Ovary (tissue), 7 donors: ENCODE measurements at regions not wholly inside any gene's neighbourhood (a gene's known extent, or its start where the extent isn't known, plus 50 kb on each side); places are given as distances from the start of the nearest gene placed in this dataset.

Source experiments
- DNase-seq, 5 donors: peaks; one replicate each; pipeline ENCODE4 v3.0.0-alpha.2; 2019 to 2020
- H3K27ac ChIP-seq, 2 donors: fragments of 200-600 bp; one replicate each; pipeline versions ENCODE4 v1.5.1 to v1.8.0; 2019 to 2022
- H3K27me3 ChIP-seq: fragments of 200-600 bp; one replicate; pipeline ENCODE4 v1.8.0; 2022
- H3K36me3 ChIP-seq: fragments of 200-600 bp; sonication (generic); one replicate; pipeline ENCODE4 v1.5.1; 2019
- H3K4me1 ChIP-seq: one replicate; pipeline ENCODE4 v1.8.1; 2013; ENCODE audit warnings: mild to moderate bottlenecking, moderate library complexity; ENCODE audit not compliant: insufficient read depth
- H3K4me3 ChIP-seq: fragments of 200-600 bp; sonication (generic); one replicate; pipeline ENCODE4 v1.5.1; 2017
- H3K9me3 ChIP-seq, 2 donors: fragments of 200-600 bp in 1 of 2; sonication (generic) in 1 of 2; one replicate each; pipeline versions ENCODE4 v1.5.1 to v1.8.1; 2013 to 2019; ENCODE audit warnings: mild to moderate bottlenecking in 1 of 2, moderate library complexity in 1 of 2
- EP300 ChIP-seq: sonication (generic); formaldehyde crosslinking; IDR thresholded peaks from one replicate; pipeline ENCODE4 v1.6.1; 2017; ENCODE audit warnings: antibody characterized with exemption
- POLR2A ChIP-seq: fragments of 450-650 bp; IDR thresholded peaks from one replicate; pipeline ENCODE4 v1.6.1; 2017; ENCODE audit warnings: antibody characterized with exemption, mild to moderate bottlenecking, moderate library complexity
- WGBS, 3 donors: extraction: QIAGEN DNeasy Blood & Tissue Kit in 1 of 3; methylation state at CpG; one replicate each; pipeline versions ENCODE4 v1.1.5 to v1.1.7; 2013 to 2017; 5-methylcytosine and 5-hydroxymethylcytosine counted together
- intact Hi-C, 4 donors: fragments of 100-400 bp; cut with DNase I; formaldehyde crosslinking; loops; one replicate each; pipeline versions ENCODE4 v1.11.0 to v1.15.1; 2022 to 2023
- TF ChIP-seq, protein P1 (sequence below), 3 donors: fragments of 450-650 bp in 2 of 3; fragments of 200-600 bp in 1 of 3; IDR thresholded peaks; one replicate each; pipeline versions ENCODE4 v1.5.1 to v1.8.0; 2016 to 2022; ENCODE audit warnings: antibody characterized with exemption in 3 of 3, mild to moderate bottlenecking in 1 of 3
- donor health status: DM: no; HTN: no; CAD: no; lungs with moderate emphysema.
- donor health status: DM: no; HTN: no; CAD: no.
- donor health status: Bipolar disorder and iron deficiency.
- donor health status: DM: no; HTN: no; CAD: no.
- donor health status: DM: yes; HTN: yes; CAD: no.

DNA sequence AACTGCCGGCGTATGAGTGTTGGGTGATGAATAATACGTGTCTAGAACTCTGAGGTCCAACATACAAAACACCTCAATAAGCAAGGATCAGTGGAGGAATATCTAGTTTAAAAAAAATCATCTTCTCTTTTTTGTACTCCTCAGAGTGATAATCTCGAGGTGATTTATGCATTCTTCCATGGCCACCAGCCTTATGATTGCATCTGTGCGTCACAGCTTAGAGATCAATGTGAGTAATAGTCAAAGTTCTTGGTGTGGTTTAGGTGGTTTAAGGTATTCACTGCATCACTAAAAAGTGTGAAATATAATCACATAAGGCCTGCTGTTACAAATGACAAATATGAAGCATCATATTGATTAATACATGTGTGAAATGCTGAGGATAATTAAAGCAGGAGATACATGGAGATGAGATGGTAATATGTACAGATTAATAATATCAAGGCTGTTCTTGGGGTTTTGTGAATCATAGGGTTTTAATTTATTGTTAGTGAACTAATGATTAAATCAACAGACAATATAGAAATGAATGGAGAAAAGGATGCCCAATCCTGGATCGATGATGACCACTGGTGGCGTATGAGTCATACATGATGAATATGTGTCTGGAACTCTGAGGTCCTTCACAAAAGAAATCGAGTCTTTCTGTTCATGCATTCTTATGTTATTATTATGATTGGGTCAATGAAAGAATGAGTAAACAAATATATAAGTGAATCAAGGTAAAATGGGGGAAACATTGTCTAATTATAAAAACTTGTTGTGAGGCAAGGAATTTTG, 68.8 kb upstream of the RTL1 start:
- TF ChIP-seq EP300 (no peak), POLR2A (no peak)
- TF ChIP-seq, protein P1, sequence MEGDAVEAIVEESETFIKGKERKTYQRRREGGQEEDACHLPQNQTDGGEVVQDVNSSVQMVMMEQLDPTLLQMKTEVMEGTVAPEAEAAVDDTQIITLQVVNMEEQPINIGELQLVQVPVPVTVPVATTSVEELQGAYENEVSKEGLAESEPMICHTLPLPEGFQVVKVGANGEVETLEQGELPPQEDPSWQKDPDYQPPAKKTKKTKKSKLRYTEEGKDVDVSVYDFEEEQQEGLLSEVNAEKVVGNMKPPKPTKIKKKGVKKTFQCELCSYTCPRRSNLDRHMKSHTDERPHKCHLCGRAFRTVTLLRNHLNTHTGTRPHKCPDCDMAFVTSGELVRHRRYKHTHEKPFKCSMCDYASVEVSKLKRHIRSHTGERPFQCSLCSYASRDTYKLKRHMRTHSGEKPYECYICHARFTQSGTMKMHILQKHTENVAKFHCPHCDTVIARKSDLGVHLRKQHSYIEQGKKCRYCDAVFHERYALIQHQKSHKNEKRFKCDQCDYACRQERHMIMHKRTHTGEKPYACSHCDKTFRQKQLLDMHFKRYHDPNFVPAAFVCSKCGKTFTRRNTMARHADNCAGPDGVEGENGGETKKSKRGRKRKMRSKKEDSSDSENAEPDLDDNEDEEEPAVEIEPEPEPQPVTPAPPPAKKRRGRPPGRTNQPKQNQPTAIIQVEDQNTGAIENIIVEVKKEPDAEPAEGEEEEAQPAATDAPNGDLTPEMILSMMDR (IDR thresholded peaks at IDR 0.05): no peak
- intact Hi-C loops: no loop called here
- H3K27ac ChIP-seq: no peak overlapping the region

DNA sequence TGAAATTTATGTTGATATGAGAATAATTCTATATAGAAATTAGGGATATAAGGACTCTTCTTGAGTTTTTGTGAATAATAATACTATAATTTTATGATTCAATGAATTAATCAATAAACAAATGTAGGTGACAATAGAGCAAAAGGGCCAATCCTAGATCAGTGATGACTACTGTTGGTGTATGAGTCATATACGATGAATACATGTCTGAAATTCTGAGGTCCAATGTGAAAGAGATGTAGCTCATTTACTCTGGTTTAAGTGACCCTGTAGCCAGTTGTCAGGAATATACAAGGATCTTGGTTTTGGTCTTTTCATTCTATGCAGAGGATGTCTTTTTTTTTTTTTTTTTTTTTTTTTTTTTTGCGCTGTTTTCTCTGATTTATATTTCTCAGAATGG, 72.1 kb upstream of the RTL1 start:
- 85 to 95% (median 91%) methylated on average over 2 of the region's 2 CpGs for WGBS, 3 donors
- Histone ChIP-seq H3K4me1 (no peaks in the 10 kb centered on the region), H3K9me3 (no peaks in the 10 kb centered on the region), H3K27me3 (no peaks in the 10 kb centered on the region), H3K27ac (no peak overlapping the region), H3K36me3 (no peaks in the 10 kb centered on the region), H3K4me3 (no peak overlapping the region)
- intact Hi-C loops: no loop called here
- TF ChIP-seq, protein P1 (IDR thresholded peaks at IDR 0.05): no peak
- TF ChIP-seq POLR2A (no peak), EP300 (no peak)
- DNase-seq: no peak

More for the DNA sequence above, 68.8 kb upstream of the RTL1 start:
- H3K27me3 ChIP-seq: no peaks in the 10 kb centered on the region
- no peaks in the 10 kb centered on the region for H3K36me3 ChIP-seq
- no peak overlapping the region for H3K4me3 ChIP-seq
- 86 to 93% (median 87%) methylated on average over 8 of the region's 8 CpGs for WGBS, 3 donors
- no peaks in the 10 kb centered on the region for H3K9me3 ChIP-seq
- no peak for DNase-seq
- H3K4me1 ChIP-seq: no peaks in the 10 kb centered on the region

- no peak for DNase-seq
- no peak overlapping the region for H3K4me3 ChIP-seq
- TF ChIP-seq POLR2A (no peak), EP300 (no peak)
- TF ChIP-seq, protein P1 (IDR thresholded peaks at IDR 0.05): no peak
- no peaks in the 10 kb centered on the region for H3K4me1 ChIP-seq
- no peaks in the 10 kb centered on the region for H3K27me3 ChIP-seq
- H3K27ac ChIP-seq: no peak overlapping the region
- no peaks in the 10 kb centered on the region for H3K9me3 ChIP-seq
- intact Hi-C loops: no loop called here
- 61 to 71% (median 70%) methylated on average over 3 of the region's 3 CpGs for WGBS, 3 donors
- no peaks in the 10 kb centered on the region for H3K36me3 ChIP-seq
These were observed 75.6 kb upstream of the RTL1 start for GRCh38 chr14:100979079-100979478.

DNA sequence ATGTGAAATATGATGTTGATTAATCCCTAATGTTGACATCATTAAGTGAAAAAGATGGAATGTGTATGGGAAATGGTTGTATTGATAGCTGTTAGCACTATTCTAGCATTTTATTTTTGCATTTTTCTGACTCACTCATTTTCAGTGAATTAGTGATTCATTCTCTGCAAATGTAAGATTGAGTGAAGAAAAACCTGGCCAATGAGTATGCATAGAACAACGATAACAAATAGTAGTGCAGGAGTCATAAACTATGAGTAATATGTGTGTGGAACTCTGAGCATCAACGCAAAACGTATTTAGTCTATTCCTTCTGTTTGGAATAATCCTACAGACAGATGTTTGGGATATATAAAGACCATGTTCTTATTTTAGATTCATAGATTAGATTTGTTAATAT, 76.3 kb upstream of the RTL1 start:
- H3K9me3 ChIP-seq: no peaks in the 10 kb centered on the region
- H3K4me1 ChIP-seq: no peaks in the 10 kb centered on the region
- no peaks in the 10 kb centered on the region for H3K36me3 ChIP-seq
- intact Hi-C loops: no loop called here
- no peak overlapping the region for H3K27ac ChIP-seq
- no peak overlapping the region for H3K4me3 ChIP-seq
- 71 to 83% (median 77%) methylated on average over 3 of the region's 3 CpGs for WGBS, 3 donors
- no peaks in the 10 kb centered on the region for H3K27me3 ChIP-seq
- no peak for DNase-seq
- TF ChIP-seq POLR2A: no peak
- no peak for TF ChIP-seq EP300
- TF ChIP-seq, protein P1 (IDR thresholded peaks at IDR 0.05): no peak
